GM23338 (cell line): ENCODE measurements at regions not wholly inside any gene's neighbourhood (a gene's known extent, or its start where the extent isn't known, plus 50 kb on each side); places are given as distances from the start of the nearest gene placed in this dataset.

Experiments
- ATAC-seq: fragments of 200-7000 bp; cut with Tn5 transposase; 3 replicates; pipeline ENCODE4 v1.9.1; 2020
- DNase-seq: peaks from one replicate; pipeline ENCODE4 v3.0.0-alpha.2; 2015; ENCODE audit warnings: low spot score
- H2AFZ ChIP-seq: fragments of 200-600 bp; sonication (generic); 2 replicates; pipeline ENCODE4 v1.8.0; 2016; ENCODE audit warnings: antibody characterized with exemption, mild to moderate bottlenecking, moderate library complexity
- H3F3A ChIP-seq: fragments of 200-600 bp; sonication (generic); replicated peaks from 2 replicates; pipeline ENCODE4 v1.8.0; 2017; ENCODE audit warnings: antibody characterized with exemption, mixed run types, low read depth
- H3K27ac ChIP-seq: fragments of 200-600 bp; sonication (generic); 2 replicates; pipeline ENCODE4 v1.6.1; 2016; ENCODE audit warnings: low read depth
- H3K27me3 ChIP-seq: fragments of 200-600 bp; sonication (generic); 2 replicates; pipeline ENCODE4 v1.8.0; 2016; ENCODE audit warnings: mild to moderate bottlenecking, mixed run types, moderate library complexity; ENCODE audit not compliant: insufficient read depth
- H3K36me3 ChIP-seq: fragments of 200-600 bp; sonication (generic); 2 replicates; pipeline ENCODE4 v1.8.0; 2016; ENCODE audit warnings: mild to moderate bottlenecking; ENCODE audit not compliant: insufficient read depth
- H3K4me1 ChIP-seq: fragments of 200-600 bp; sonication (generic); 2 replicates; pipeline ENCODE4 v1.8.0; 2016; ENCODE audit warnings: mild to moderate bottlenecking, moderate library complexity; ENCODE audit not compliant: insufficient read depth
- H3K4me2 ChIP-seq: fragments of 200-600 bp; sonication (generic); 2 replicates; pipeline ENCODE4 v1.7.1; 2017; ENCODE audit warnings: mixed run types
- H3K4me3 ChIP-seq: fragments of 200-600 bp; sonication (generic); 2 replicates; pipeline ENCODE4 v1.6.1; 2016; ENCODE audit warnings: mixed run types
- H3K79me2 ChIP-seq: fragments of 200-600 bp; sonication (generic); replicated peaks from 2 replicates; pipeline ENCODE4 v1.8.0; 2017; ENCODE audit warnings: mild to moderate bottlenecking; ENCODE audit not compliant: insufficient read depth
- H3K9me2 ChIP-seq: fragments of 200-600 bp; sonication (generic); 2 replicates; pipeline ENCODE4 v1.8.0; 2017; ENCODE audit not compliant: insufficient read depth
- H4K20me1 ChIP-seq: fragments of 200-600 bp; sonication (generic); replicated peaks from 2 replicates; pipeline ENCODE4 v1.8.0; 2017; ENCODE audit warnings: mild to moderate bottlenecking; ENCODE audit not compliant: insufficient read depth
- H3K27ac Mint-ChIP-seq: 2 replicates; pipeline ENCODE4 v1.8.0; 2020; ENCODE audit warnings: inconsistent platforms, mild to moderate bottlenecking, moderate library complexity, mixed read lengths
- H3K27me3 Mint-ChIP-seq: 3 replicates; pipeline ENCODE4 v1.8.0; 2022; ENCODE audit warnings: low read depth, mild to moderate bottlenecking, moderate library complexity, mixed read lengths, inconsistent platforms; ENCODE audit not compliant: insufficient read depth, poor library complexity
- H3K36me3 Mint-ChIP-seq: 3 replicates; pipeline ENCODE4 v1.8.0; 2021; ENCODE audit warnings: low read depth, mild to moderate bottlenecking, inconsistent platforms, moderate library complexity, mixed read lengths
- H3K4me1 Mint-ChIP-seq: 3 replicates; pipeline ENCODE4 v1.8.0; 2020; ENCODE audit warnings: mild to moderate bottlenecking, inconsistent platforms, mixed read lengths
- H3K4me3 Mint-ChIP-seq: 3 replicates; pipeline ENCODE4 v1.8.0; 2021; ENCODE audit warnings: moderate library complexity, mild to moderate bottlenecking, inconsistent platforms, mixed read lengths
- H3K9me3 Mint-ChIP-seq: 3 replicates; pipeline ENCODE4 v1.8.0; 2020; ENCODE audit warnings: moderate library complexity, mild to moderate bottlenecking, inconsistent platforms, mixed read lengths
- CREB1 ChIP-seq: fragments of 250-450 bp; sonication (Bioruptor Pico); IDR thresholded peaks from 2 replicates; pipeline ENCODE4 v1.5.0; 2020; ENCODE audit warnings: low read depth, mild to moderate bottlenecking, moderate library complexity
- CTCF ChIP-seq, 2 experiments: fragments of 200-600 bp in 1 of 2; sonication (generic) in 1 of 2; conservative IDR thresholded peaks; 2 replicates each; pipeline versions ENCODE4 v1.5.1 to v1.6.1; 2016 to 2017; ENCODE audit warnings: antibody characterized with exemption in 2 of 2, low read depth in 2 of 2, mild to moderate bottlenecking in 2 of 2, moderate library complexity in 1 of 2
- ETS1 ChIP-seq: IDR thresholded peaks from 2 replicates; pipeline ENCODE4 v1.6.1; 2016; ENCODE audit warnings: antibody characterized with exemption
- EZH2phosphoT487 ChIP-seq: fragments of 200-600 bp; sonication (generic); IDR thresholded peaks from one replicate; pipeline ENCODE4 v1.8.1; 2018; ENCODE audit warnings: antibody characterized with exemption; ENCODE audit not compliant: unreplicated experiment
- JUNB ChIP-seq: IDR thresholded peaks from one replicate; pipeline ENCODE4 v1.6.1; 2016; ENCODE audit warnings: antibody characterized with exemption; ENCODE audit not compliant: unreplicated experiment
- POLR2AphosphoS5 ChIP-seq: IDR thresholded peaks from 2 replicates; pipeline ENCODE4 v1.6.1; 2016; ENCODE audit warnings: antibody characterized with exemption, low read depth
- REST ChIP-seq: IDR thresholded peaks from one replicate; pipeline ENCODE4 v1.6.1; 2018; ENCODE audit warnings: antibody characterized with exemption; ENCODE audit not compliant: unreplicated experiment
- ZNF114 ChIP-seq: fragments of 250-450 bp; sonication (Bioruptor Pico); IDR thresholded peaks from 2 replicates; pipeline ENCODE4 v1.5.0; 2020; ENCODE audit warnings: mild to moderate bottlenecking, moderate library complexity
- ZNF462 ChIP-seq: fragments of 250-450 bp; sonication (Bioruptor Pico); IDR thresholded peaks from 2 replicates; pipeline ENCODE4 v1.5.0; 2020; ENCODE audit warnings: mild to moderate bottlenecking, moderate library complexity

GRCh38 chr6:159397753-159398152 is 228.6 kb downstream of the FNDC1 start:
- Histone ChIP-seq H3K36me3 (no peaks in the 10 kb centered on the region), H3K4me2 (no peak overlapping the region), H3K27me3 (no peaks in the 10 kb centered on the region), H4K20me1 (no peaks in the 10 kb centered on the region), H3K9me2 (no peaks in the 10 kb centered on the region), H3K4me1 (no peaks in the 10 kb centered on the region), H2AFZ (no peak overlapping the region), H3K79me2 (no peaks in the 10 kb centered on the region), H3K4me3 (no peak overlapping the region), H3K27ac (no peak overlapping the region), H3F3A (no peaks in the 10 kb centered on the region)
- H3K27me3 Mint-ChIP-seq = peaks cover 4% of the 10 kb centered on the region
- H3K27ac Mint-ChIP-seq = no peak overlapping the region
- peaks cover 3% of the 10 kb centered on the region; the same call in 1 of the 3 replicates for H3K36me3 Mint-ChIP-seq
- TF ChIP-seq ETS1 = no peak
- no peak for TF ChIP-seq CTCF (conservative IDR thresholded peaks at IDR 0.05; ENCODE audit: low read depth in 2 of 2)
- no peak for TF ChIP-seq ZNF462 (CRISPR knock-in tag)
- TF ChIP-seq POLR2AphosphoS5 = no peak
- TF ChIP-seq CREB1 (CRISPR knock-in tag) = no peak
- no peak for TF ChIP-seq JUNB
- no peak for TF ChIP-seq REST
- no peak for TF ChIP-seq ZNF114 (CRISPR knock-in tag)
- TF ChIP-seq EZH2phosphoT487 = no peak
- no peak for DNase-seq
- H3K9me3 Mint-ChIP-seq = peaks cover 23% of the 10 kb centered on the region
- H3K4me3 Mint-ChIP-seq = no peak overlapping the region
- H3K4me1 Mint-ChIP-seq = no peaks in the 10 kb centered on the region
- ATAC-seq = no peak
